ENCODE measurements at regions not wholly inside any gene's neighbourhood (a gene's known extent, or its start where the extent isn't known, plus 50 kb on each side); places are given as distances from the start of the nearest gene placed in this dataset.

DNA sequence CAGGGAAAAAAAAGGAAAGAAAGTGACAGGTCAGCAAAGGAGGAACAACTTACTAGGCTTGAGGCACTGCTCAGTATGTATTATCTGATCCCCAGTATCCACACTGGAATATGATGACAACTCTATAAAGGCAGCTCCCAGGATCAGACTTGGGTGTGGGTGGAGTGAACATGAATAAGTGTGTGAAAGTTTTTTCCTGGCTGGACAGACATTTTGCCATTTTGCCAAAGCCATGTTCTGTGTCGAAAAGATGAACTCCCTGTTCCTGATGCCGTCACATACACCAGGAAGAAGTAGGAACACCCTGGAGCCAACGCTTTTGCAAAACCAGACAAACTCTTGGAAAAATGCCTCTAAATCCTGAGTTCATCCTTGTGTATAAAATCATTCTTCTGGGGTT lies 143.2 kb upstream of the MEOX2 start:
- Histone ChIP-seq H4K20me1 (ENCODE audit: insufficient read depth, low read length) (no peaks in the 10 kb centered on the region), H3K36me3 (ENCODE audit: control insufficient read depth, insufficient read depth, low read length) (no peaks in the 10 kb centered on the region), H3K4me2 (ENCODE audit: low read depth, low read length) (no peak overlapping the region), H3K56ac (ENCODE audit: extremely low read depth, insufficient read depth, low read length) (no peak overlapping the region), H3K79me1 (ENCODE audit: low read depth in 1 of 2, low read length in 2 of 2) (no peaks in the 10 kb centered on the region), H3K23ac (ENCODE audit: low read depth, low read length) (no peak overlapping the region), H2AFZ (replicated peaks; ENCODE audit: low read length, poor library complexity) (peak overlapping the region; percentile 17), H3K4me3 (ENCODE audit: insufficient read depth, low read depth, low read length) (no peak overlapping the region), H3K4ac (ENCODE audit: low read depth, low read length) (no peak overlapping the region), H3K27me3 (ENCODE audit: control insufficient read depth, insufficient read depth, low read length) (no peaks in the 10 kb centered on the region), H3K18ac (ENCODE audit: low read depth, low read length) (no peak overlapping the region), H2BK120ac (ENCODE audit: low read depth, low read length) (no peak overlapping the region), H2AK9ac (replicated peaks; ENCODE audit: low read depth, low read length, poor library complexity) (no peak overlapping the region), H3K14ac (replicated peaks; ENCODE audit: low read depth, low read length) (no peak overlapping the region), H3K9me1 (ENCODE audit: insufficient read depth, low read length) (no peaks in the 10 kb centered on the region), H4K91ac (ENCODE audit: insufficient read depth, low read depth, low read length) (no peak overlapping the region), H2BK15ac (ENCODE audit: low read depth, low read length) (no peak overlapping the region), H2BK5ac (ENCODE audit: low read depth, low read length, poor library complexity, severe bottlenecking) (no peak overlapping the region), H3K27ac (ENCODE audit: insufficient read depth, low read length) (no peak overlapping the region), H4K8ac (ENCODE audit: low read depth in 2 of 2, low read length in 2 of 2) (no peak overlapping the region), H2BK20ac (ENCODE audit: low read depth, low read length) (no peak overlapping the region), H3K9me3 (ENCODE audit: control insufficient read depth, insufficient read depth, low read length) (no peaks in the 10 kb centered on the region), H3K4me1 (ENCODE audit: control insufficient read depth, insufficient read depth, low read length) (no peaks in the 10 kb centered on the region), H4K5ac (ENCODE audit: low read depth, low read length) (no peak overlapping the region), H2AK5ac (ENCODE audit: low read depth, low read length) (no peak overlapping the region), H3K9ac (ENCODE audit: low read depth, low read length) (no peak overlapping the region)
- POLR2A ChIA-PET (ENCODE audit: unreplicated experiment), result no interaction called here
- 67% methylated on average over 2 of the region's 3 CpGs; no CpG with 5 or more reads in 1 of the 2 experiments for WGBS, 2 experiments (ENCODE audit: extremely low coverage in 2 of 2, insufficient read length in 1 of 2)
- no TSS peak for BruUV-seq (replicated peaks)
- CTCF ChIA-PET, result no interaction called here
- dilution Hi-C loops (cut with HindIII; ENCODE audit: low sequenced_read_pairs, unreplicated experiment) (no loop called here), intact Hi-C loops (cut with micrococcal nuclease) (no loop called here), in situ Hi-C loops (cut with MboI; ENCODE audit: low sequenced_read_pairs) (no loop called here)
- ATAC-seq (ENCODE audit: low read depth) (no peak), DNase-seq (no peak)
- peak; percentile 28; the same call in 1 of the 2 replicates for TF ChIP-seq MAFK (IDR thresholded peaks at IDR 0.05; ENCODE audit: low read depth, low read length)
- TF ChIP-seq SMC3 (IDR thresholded peaks at IDR 0.05; ENCODE audit: low read depth, low read length), result no peak
- no peak for TF ChIP-seq POLR2A (IDR thresholded peaks at IDR 0.05; ENCODE audit: low read depth, low read length)
